ENCODE measurements at regions not wholly inside any gene's neighbourhood (a gene's known extent, or its start where the extent isn't known, plus 50 kb on each side); places are given as distances from the start of the nearest gene placed in this dataset.

DNA sequence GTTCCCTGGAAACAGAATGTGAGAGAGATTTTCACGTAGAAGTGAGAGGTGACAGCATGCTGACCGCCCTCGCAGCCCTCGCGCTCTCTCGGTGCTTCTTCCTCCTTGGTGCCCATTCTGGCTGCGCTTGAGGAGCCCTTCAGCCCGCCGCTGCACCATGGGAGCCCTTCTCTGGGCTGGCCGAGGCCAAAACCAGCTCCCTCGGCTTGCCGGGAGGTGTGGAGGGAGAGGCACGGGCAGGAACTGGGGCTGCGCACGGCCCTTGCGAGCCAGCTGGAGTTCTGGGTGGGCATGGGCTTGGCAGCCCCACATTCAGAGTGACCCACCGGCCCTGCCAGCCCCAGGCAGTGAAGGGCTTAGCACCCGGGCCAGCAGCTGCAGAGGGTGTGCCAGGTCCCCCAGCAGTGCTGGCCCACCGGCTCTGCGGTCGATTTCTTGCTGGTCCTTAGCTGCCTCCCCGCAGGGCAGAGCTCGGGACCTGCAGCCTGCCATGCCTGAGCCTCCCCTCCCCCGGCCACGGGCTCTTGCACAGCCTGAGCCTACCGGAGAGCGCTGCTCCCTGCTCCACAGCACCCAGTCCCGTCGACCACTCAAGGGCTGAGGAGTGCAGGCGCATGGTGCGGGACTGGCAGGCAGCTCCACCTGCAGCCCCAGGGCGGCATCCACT lies 888.7 kb upstream of the ZWINT start:
- TF ChIP-seq, protein P1, sequence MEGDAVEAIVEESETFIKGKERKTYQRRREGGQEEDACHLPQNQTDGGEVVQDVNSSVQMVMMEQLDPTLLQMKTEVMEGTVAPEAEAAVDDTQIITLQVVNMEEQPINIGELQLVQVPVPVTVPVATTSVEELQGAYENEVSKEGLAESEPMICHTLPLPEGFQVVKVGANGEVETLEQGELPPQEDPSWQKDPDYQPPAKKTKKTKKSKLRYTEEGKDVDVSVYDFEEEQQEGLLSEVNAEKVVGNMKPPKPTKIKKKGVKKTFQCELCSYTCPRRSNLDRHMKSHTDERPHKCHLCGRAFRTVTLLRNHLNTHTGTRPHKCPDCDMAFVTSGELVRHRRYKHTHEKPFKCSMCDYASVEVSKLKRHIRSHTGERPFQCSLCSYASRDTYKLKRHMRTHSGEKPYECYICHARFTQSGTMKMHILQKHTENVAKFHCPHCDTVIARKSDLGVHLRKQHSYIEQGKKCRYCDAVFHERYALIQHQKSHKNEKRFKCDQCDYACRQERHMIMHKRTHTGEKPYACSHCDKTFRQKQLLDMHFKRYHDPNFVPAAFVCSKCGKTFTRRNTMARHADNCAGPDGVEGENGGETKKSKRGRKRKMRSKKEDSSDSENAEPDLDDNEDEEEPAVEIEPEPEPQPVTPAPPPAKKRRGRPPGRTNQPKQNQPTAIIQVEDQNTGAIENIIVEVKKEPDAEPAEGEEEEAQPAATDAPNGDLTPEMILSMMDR (IDR thresholded peaks at IDR 0.05): no peak
- TF ChIP-seq POLR2A (IDR thresholded peaks at IDR 0.05): no peak
- no peak for TF ChIP-seq POLR2AphosphoS5 (IDR thresholded peaks at IDR 0.05)
- no peak for TF ChIP-seq EP300 (IDR thresholded peaks at IDR 0.05)

Data from sigmoid colon (tissue), 4 donors.